Right ventricle myocardium superior (tissue), 1 donor: ENCODE measurements at regions not wholly inside any gene's neighbourhood (a gene's known extent, or its start where the extent isn't known, plus 50 kb on each side); places are given as distances from the start of the nearest gene placed in this dataset.
"Not testable (repeated sequence)": the region's sequence is repeated elsewhere in the genome, so short reads cannot be mapped to it uniquely, and the experiment has no call there.

Experiments
- ATAC-seq: fragments of 200-7000 bp; cut with Tn5 transposase; one replicate; pipeline ENCODE4 v1.9.1; 2020; ENCODE audit warnings: mild to moderate bottlenecking; ENCODE audit not compliant: poor library complexity
- DNase-seq: peaks from one replicate; pipeline ENCODE4 v3.0.0-alpha.2; 2020
- intact Hi-C: fragments of 100-400 bp; cut with DNase I; formaldehyde crosslinking; loops from one replicate; pipeline ENCODE4 v1.11.2; 2022
- donor health status: DM: no; HTN: yes; CAD: no; lungs with severe emphysema.

DNA sequence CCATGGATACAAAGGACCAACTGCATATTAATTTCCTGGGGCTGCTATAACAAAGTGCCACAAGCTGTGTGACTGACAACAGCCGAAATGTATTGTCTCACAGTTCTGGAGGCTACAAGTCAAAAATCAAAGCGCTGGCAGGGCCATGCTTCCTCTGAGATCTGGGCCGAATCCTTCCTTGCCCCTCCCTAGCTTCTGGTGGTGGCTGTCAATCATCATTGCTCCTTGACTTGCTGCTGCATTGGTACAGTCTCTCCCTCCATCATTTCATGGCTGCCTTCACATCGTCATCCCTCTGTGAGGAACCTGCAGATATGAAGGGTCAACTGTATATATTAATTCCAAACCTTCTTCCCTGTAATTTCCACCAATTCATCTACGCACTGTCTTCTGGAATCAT, 118.3 kb downstream of the EXOC5 start:
- ATAC-seq (no peak), DNase-seq (no peak)
- intact Hi-C loops = no loop called here

DNA sequence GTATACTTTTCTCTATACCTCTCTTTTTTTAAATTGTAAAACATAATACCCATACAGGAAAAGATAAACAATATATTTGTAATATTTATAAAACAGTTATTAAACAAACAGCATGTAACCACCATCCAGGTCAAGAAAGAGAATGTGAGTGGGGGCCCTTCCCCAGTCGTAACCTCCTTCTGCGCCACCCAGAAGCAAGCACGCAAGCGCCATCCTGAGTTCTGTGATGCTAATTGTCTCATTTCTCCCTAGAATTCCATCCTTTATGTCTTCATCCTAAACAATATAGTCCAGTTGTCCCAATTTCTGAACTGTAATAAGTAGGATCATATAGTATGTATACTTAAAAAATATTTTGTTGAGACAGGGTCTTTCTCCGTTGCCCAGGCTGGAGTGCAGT, 129.5 kb downstream of the EXOC5 start:
- no peak for ATAC-seq
- DNase-seq = no peak
- intact Hi-C loops = no loop called here

DNA sequence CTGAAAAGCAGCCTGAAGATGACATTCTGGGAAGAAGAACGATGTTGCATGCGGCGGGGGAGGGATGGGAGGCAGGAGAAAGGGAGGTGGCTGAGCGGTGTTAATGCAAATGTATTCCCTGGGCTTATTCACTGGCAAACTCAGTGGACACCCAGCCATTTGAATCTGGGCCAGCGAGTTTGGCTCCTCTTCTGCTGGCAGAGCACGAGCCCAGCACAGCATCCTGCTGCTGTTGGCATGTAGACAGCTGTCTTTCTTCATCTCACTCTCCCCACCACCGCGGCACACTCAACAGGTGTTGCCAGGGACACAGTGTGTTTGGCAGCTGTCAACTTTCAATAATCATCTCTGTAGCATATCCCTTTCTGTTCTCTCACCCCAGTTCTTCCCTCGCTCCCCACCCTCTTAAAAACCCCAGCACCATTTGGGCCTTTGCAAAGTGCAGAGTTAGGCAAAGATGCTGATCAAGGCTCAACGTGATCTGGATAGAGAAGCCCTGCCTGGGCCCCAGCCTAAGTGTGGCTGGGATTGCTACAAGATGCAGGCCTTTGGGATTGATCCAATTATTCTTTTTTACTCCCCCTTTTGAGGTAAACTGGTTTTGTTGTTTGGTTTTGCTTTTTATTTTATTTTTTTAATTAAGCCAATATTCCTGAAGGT, 131.9 kb downstream of the EXOC5 start:
- intact Hi-C loops = no loop called here
- peak; percentile 78 for ATAC-seq
- peak; percentile 63 for DNase-seq

GRCh38 chr14:57127809-57128208, 140.9 kb downstream of the EXOC5 start:
- DNase-seq, ATAC-seq, intact Hi-C loops: not testable (repeated sequence)

- DNase-seq (no peak), ATAC-seq (no peak)
- intact Hi-C loops = no loop called here
These were observed 146.6 kb downstream of the EXOC5 start for GRCh38 chr14:57122129-57122528.

GRCh38 chr14:57112072-57112807, 156.5 kb downstream of the EXOC5 start:
- intact Hi-C loops, DNase-seq, ATAC-seq: not testable (repeated sequence)

GRCh38 chr14:57110411-57110810, 158.3 kb downstream of the EXOC5 start:
- ATAC-seq, DNase-seq, intact Hi-C loops: not testable (repeated sequence)

DNA sequence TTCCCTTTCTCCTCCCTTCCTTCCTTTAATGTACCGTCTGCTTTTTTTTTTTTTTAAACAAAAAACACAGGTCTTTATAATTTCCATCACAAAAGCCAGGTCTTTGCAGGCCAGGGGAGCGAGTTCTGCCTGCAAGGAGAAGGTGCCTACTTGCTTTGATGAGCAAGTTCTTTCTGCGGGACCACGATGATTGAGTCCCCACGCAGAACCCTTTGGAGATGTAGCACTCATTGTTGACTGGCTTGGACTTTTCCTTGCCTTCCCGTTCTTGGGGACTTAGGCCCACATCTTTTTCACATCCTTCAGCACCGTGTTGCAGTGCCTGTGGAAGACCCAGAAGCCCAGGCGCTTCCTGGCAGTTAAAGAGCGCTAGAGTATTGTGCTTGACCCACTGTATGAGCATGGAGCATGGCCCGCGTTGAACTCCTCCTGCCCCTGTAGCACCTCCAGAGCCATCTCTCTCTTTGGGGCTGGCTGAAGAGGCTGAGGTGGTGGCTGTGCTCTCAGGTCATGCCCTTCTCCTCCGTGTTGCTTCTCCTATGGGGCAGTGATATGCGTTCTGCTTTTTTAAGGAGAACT, 177.6 kb downstream of the EXOC5 start:
- intact Hi-C loops = no loop called here
- ATAC-seq = no peak
- DNase-seq = no peak

DNA sequence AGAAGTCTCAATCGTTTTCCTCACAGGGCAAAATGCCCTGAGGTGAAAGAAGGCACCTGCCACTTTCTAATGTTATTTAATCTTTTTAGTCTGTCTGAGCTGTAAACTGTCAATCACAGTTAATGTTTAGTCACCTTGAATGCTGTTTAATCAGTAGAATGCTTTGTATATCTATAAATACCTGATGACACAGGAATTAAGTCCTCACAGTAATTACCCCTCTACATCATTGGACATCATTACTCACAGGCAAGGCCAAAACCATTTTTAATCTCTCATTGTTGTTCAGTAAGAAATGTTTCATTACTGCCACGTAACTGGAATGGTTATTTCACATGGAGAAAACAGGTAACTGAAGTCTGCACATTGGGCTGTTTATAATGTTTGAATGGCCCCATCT, 178.8 kb downstream of the EXOC5 start:
- no peak for ATAC-seq
- no peak for DNase-seq
- intact Hi-C loops = no loop called here

GRCh38 chr14:57087841-57088240, 180.9 kb downstream of the EXOC5 start:
- DNase-seq = no peak
- ATAC-seq = no peak
- intact Hi-C loops = no loop called here

- DNase-seq (no peak), ATAC-seq (no peak)
- intact Hi-C loops = no loop called here
These were observed 182.2 kb downstream of the EXOC5 start for GRCh38 chr14:57086271-57087162.

DNA sequence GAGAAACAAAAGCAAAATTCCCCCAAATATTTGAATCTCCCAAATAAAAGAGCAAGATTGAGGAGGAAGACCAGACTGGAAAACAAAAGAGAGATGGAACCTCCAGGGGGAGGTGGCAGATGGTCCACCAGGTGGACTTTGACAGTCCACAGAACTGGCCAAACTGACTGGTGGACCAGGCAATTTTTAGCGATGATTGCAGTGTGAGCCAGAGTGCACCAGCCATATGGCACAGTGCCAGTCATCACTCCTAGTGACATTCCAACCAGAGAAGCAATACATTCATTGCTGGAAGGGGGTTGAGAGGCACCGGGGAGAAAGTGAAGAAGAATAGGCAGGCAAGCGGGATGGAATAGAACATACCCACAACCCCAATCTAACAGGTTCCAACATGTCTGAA, 182.9 kb downstream of the EXOC5 start:
- ATAC-seq (no peak), DNase-seq (no peak)
- intact Hi-C loops = no loop called here

- DNase-seq (no peak), ATAC-seq (no peak)
- intact Hi-C loops = no loop called here
These were observed 183.7 kb downstream of the EXOC5 start for GRCh38 chr14:57085043-57085442.

- DNase-seq (no peak), ATAC-seq (no peak)
- intact Hi-C loops = no loop called here
These were observed 188.0 kb downstream of the EXOC5 start for GRCh38 chr14:57080691-57081090.

- intact Hi-C loops = no loop called here
- no peak for ATAC-seq
- no peak for DNase-seq
These were observed 190.7 kb downstream of the EXOC5 start for GRCh38 chr14:57078054-57078453.

DNA sequence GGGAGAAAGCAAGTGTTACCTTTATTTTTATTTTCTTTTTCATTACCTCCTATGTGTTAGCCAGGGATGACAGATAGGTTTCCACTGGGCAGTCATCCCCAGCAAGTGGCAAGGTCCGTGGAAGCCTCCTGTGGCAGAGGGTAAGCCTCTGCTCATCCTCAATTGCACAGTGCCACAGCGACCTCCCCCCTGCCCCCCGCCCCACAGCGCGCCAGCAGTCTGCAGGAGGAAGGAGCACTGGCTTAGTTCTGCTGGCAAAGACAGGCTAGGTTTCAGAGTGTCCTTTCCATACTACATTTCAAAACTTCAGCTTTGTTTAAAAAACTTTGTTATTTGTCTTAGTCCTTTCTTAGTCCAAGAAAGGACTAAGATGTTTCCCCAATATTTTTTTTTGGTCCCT, 194.7 kb downstream of the EXOC5 start:
- ATAC-seq (no peak), DNase-seq (no peak)
- intact Hi-C loops = no loop called here

DNA sequence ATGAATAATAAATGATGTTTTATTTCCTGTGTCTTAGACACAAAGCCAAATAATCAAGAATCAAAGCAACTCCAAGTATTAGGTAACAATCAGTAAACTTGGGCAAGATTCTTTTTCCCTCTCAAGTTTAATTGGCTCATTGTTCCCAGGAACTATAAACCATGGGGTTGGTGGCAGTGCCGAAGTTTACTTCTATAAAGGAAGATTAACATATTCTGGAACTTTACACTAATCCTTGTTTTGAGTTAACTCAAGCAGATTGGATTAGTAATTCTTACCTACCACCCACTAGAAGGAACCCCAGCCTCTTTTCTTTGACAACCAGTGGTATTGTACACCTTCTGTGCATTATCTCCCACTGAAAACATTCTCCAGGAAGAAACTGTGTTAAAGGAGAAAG, 197.1 kb downstream of the EXOC5 start:
- intact Hi-C loops = no loop called here

DNA sequence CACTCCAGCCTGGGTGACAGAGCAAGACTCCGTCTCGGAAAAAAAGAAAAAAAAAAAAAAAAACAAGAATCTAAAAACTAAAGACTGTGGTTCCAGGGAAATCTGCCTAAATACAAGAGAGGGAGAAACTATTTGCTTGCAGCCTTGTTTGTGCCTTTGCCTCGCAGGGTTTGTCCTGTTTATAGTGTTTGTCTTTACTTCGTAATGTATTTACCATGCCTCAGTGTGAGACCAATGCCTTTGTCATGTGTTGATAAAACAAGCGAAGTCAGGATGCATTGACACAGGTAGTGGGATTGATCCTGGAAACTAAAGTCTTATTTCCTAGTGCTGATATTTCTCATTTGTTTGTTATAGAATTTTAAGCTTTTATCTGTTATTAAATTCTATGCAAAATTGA, 199.0 kb downstream of the EXOC5 start:
- DNase-seq (no peak), ATAC-seq (no peak)
- intact Hi-C loops = no loop called here

More for the DNA sequence above, 197.1 kb downstream of the EXOC5 start:
- DNase-seq = no peak
- ATAC-seq = no peak

DNA sequence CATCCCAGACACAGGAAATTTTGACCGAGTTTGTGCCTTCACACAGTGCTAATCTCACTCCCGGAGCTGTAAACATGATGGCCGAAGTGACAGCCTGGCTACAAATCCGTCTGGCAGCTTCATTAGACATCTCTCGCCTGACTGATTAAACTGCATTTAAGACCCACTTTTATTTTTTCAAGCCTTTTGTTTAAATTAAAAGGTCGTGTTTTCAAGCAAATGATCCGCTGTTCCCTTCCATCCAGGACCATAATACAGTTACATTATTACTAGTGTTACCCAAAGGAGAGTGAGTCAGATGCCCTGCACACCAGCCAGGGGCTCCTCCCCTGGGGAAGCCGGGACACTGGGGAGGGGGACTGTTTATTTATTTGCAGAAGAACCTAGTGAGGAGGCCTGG, 200.2 kb downstream of the EXOC5 start:
- DNase-seq (no peak), ATAC-seq (no peak)
- intact Hi-C loops = no loop called here
